Neural cell (in vitro differentiated cells): ENCODE measurements at regions not wholly inside any gene's neighbourhood (a gene's known extent, or its start where the extent isn't known, plus 50 kb on each side); places are given as distances from the start of the nearest gene placed in this dataset.

Experiments
- CTCF ChIP-seq: fragments of 450-650 bp; IDR thresholded peaks from 2 replicates; pipeline ENCODE4 v1.5.1; 2014; ENCODE audit warnings: antibody characterized with exemption, mild to moderate bottlenecking, moderate library complexity; ENCODE audit not compliant: poor library complexity, severe bottlenecking
- EP300 ChIP-seq: fragments of 450-650 bp; conservative IDR thresholded peaks from 2 replicates; pipeline ENCODE4 v1.6.1; 2014; ENCODE audit warnings: antibody characterized with exemption, mild to moderate bottlenecking, moderate library complexity; ENCODE audit not compliant: poor library complexity, severe bottlenecking
- EZH2 ChIP-seq: fragments of 200-600, 300-800 bp; shearing (Covaris generic), sonication (generic); IDR thresholded peaks from 2 replicates; pipeline ENCODE4 v1.6.1; 2014; ENCODE audit warnings: antibody characterized with exemption, low read length, borderline replicate concordance, mild to moderate bottlenecking; ENCODE audit not compliant: insufficient read depth, poor library complexity, severe bottlenecking
- MXI1 ChIP-seq: fragments of 450-650 bp; conservative IDR thresholded peaks from 2 replicates; pipeline ENCODE4 v1.6.1; 2014; ENCODE audit warnings: antibody characterized with exemption, mild to moderate bottlenecking; ENCODE audit not compliant: poor library complexity, severe bottlenecking
- RAD21 ChIP-seq: fragments of 450-650 bp; conservative IDR thresholded peaks from 2 replicates; pipeline ENCODE4 v1.6.1; 2014; ENCODE audit warnings: antibody characterized with exemption, mild to moderate bottlenecking, moderate library complexity
- SMC3 ChIP-seq: fragments of 450-650 bp; conservative IDR thresholded peaks from 2 replicates; pipeline ENCODE4 v1.6.1; 2014; ENCODE audit warnings: antibody characterized with exemption, mild to moderate bottlenecking, moderate library complexity; ENCODE audit not compliant: poor library complexity
- TAF1 ChIP-seq: IDR thresholded peaks from 2 replicates; pipeline ENCODE4 v1.6.1; 2012; ENCODE audit warnings: low read depth
- TF ChIP-seq, protein P1 (sequence below): IDR thresholded peaks from 2 replicates; pipeline ENCODE4 v1.6.1; 2012; ENCODE audit warnings: borderline replicate concordance

GRCh38 chr14:49512571-49512970 lies 73.6 kb downstream of the RPS29 start:
- TF ChIP-seq CTCF (no peak), RAD21 (no peak), EZH2 (no peak), TAF1 (no peak), EP300 (no peak), MXI1 (no peak), SMC3 (no peak)
- TF ChIP-seq, protein P1, sequence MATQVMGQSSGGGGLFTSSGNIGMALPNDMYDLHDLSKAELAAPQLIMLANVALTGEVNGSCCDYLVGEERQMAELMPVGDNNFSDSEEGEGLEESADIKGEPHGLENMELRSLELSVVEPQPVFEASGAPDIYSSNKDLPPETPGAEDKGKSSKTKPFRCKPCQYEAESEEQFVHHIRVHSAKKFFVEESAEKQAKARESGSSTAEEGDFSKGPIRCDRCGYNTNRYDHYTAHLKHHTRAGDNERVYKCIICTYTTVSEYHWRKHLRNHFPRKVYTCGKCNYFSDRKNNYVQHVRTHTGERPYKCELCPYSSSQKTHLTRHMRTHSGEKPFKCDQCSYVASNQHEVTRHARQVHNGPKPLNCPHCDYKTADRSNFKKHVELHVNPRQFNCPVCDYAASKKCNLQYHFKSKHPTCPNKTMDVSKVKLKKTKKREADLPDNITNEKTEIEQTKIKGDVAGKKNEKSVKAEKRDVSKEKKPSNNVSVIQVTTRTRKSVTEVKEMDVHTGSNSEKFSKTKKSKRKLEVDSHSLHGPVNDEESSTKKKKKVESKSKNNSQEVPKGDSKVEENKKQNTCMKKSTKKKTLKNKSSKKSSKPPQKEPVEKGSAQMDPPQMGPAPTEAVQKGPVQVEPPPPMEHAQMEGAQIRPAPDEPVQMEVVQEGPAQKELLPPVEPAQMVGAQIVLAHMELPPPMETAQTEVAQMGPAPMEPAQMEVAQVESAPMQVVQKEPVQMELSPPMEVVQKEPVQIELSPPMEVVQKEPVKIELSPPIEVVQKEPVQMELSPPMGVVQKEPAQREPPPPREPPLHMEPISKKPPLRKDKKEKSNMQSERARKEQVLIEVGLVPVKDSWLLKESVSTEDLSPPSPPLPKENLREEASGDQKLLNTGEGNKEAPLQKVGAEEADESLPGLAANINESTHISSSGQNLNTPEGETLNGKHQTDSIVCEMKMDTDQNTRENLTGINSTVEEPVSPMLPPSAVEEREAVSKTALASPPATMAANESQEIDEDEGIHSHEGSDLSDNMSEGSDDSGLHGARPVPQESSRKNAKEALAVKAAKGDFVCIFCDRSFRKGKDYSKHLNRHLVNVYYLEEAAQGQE: no peak
